ENCODE measurements at regions not wholly inside any gene's neighbourhood (a gene's known extent, or its start where the extent isn't known, plus 50 kb on each side); places are given as distances from the start of the nearest gene placed in this dataset.
"Not testable (repeated sequence)": the region's sequence is repeated elsewhere in the genome, so short reads cannot be mapped to it uniquely, and the experiment has no call there.

- no peaks in the 10 kb centered on the region for H3K36me3 ChIP-seq (ENCODE audit: control insufficient read depth, insufficient read depth, low read length)
- DNase-seq (ENCODE audit: low read depth) (no peak), FAIRE-seq (no peak)
- TF ChIP-seq, protein P1, sequence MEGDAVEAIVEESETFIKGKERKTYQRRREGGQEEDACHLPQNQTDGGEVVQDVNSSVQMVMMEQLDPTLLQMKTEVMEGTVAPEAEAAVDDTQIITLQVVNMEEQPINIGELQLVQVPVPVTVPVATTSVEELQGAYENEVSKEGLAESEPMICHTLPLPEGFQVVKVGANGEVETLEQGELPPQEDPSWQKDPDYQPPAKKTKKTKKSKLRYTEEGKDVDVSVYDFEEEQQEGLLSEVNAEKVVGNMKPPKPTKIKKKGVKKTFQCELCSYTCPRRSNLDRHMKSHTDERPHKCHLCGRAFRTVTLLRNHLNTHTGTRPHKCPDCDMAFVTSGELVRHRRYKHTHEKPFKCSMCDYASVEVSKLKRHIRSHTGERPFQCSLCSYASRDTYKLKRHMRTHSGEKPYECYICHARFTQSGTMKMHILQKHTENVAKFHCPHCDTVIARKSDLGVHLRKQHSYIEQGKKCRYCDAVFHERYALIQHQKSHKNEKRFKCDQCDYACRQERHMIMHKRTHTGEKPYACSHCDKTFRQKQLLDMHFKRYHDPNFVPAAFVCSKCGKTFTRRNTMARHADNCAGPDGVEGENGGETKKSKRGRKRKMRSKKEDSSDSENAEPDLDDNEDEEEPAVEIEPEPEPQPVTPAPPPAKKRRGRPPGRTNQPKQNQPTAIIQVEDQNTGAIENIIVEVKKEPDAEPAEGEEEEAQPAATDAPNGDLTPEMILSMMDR (IDR thresholded peaks at IDR 0.05; ENCODE audit: insufficient read depth, low read length, severe bottlenecking), result no peak
- no peaks in the 10 kb centered on the region for H3K27me3 ChIP-seq (ENCODE audit: control insufficient read depth, insufficient read depth, low read length)
- H3K4me3 ChIP-seq (ENCODE audit: low read depth, low read length), result no peak overlapping the region
Measured at GRCh38 chr2:101578671-101579070, 103.8 kb upstream of the RFX8 start.

DNA sequence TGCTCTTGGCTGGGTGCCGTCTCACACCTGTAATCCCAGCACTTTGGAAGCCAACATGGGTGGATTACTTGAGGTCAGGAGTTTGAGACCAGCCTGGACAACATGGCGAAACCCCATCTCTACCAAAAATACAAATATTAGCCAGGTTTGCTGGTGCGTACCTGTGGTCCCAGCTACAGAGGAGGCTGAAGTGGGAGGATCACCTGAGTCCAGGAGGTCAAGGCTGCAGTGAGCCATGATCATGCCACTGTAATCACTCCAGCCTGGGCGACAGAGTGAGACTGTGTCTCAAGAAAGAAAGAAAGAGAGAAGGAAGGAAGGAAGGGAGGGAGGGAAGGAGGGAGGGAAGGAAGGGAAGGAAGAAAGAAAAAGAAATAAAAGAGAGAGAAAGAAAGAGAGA lies 103.2 kb upstream of the RFX8 start:
- H3K27me3 ChIP-seq (ENCODE audit: control insufficient read depth, insufficient read depth, low read length); H3K36me3 ChIP-seq (ENCODE audit: control insufficient read depth, insufficient read depth, low read length); DNase-seq (ENCODE audit: low read depth); H3K4me3 ChIP-seq (ENCODE audit: low read depth, low read length); FAIRE-seq: not testable (repeated sequence)

- Histone ChIP-seq H3K36me3 (ENCODE audit: control insufficient read depth, insufficient read depth, low read length) (no peaks in the 10 kb centered on the region), H3K27me3 (ENCODE audit: control insufficient read depth, insufficient read depth, low read length) (no peaks in the 10 kb centered on the region), H3K4me3 (ENCODE audit: low read depth, low read length) (no peak overlapping the region)
- FAIRE-seq (no peak), DNase-seq (ENCODE audit: low read depth) (no peak)
- TF ChIP-seq, protein P1 (IDR thresholded peaks at IDR 0.05; ENCODE audit: insufficient read depth, low read length, severe bottlenecking), result no peak
Measured at GRCh38 chr2:101577173-101577572, 102.3 kb upstream of the RFX8 start.

GRCh38 chr2:101574622-101575021 lies 99.7 kb upstream of the RFX8 start:
- Histone ChIP-seq H3K36me3 (ENCODE audit: control insufficient read depth, insufficient read depth, low read length) (no peaks in the 10 kb centered on the region), H3K4me3 (ENCODE audit: low read depth, low read length) (no peak overlapping the region), H3K27me3 (ENCODE audit: control insufficient read depth, insufficient read depth, low read length) (no peaks in the 10 kb centered on the region)
- TF ChIP-seq, protein P1 (IDR thresholded peaks at IDR 0.05; ENCODE audit: insufficient read depth, low read length, severe bottlenecking), result no peak
- DNase-seq (ENCODE audit: low read depth) (peak; percentile 20), FAIRE-seq (no peak)

GRCh38 chr2:101571951-101572350 lies 97.0 kb upstream of the RFX8 start:
- no peak overlapping the region for H3K4me3 ChIP-seq (ENCODE audit: low read depth, low read length)
- DNase-seq (ENCODE audit: low read depth), result peak; percentile 79

DNA sequence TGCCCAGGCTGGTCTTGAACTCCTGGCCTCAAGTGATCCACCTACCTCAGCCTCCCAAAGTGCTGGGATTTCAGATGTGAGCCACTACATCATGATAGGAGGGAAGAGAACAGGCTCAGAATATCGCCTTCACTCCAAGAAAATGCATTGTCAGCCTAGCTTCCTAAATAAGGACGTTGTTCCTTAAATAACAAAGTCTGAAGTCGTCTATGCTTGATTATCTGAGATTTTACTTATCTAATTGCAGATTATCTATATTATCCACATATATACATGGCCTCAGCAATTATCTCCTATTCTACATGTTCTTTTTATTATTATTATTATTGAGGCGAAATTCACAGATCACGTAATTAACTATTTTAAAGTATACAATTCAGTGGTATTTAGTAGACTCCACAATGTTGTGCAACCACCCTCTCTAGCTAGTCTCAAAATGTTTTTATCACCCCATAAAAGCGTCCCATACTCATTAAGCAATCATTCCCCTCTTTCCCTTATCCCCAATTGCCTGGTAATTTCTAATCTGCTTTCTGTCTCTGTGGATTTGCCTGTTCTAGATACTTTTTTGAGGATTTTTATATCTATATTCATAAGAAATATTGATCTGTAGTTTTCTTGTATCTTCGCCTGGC lies 95.1 kb upstream of the RFX8 start:
- FAIRE-seq (no peak), DNase-seq (ENCODE audit: low read depth) (no peak)
- TF ChIP-seq, protein P1 (IDR thresholded peaks at IDR 0.05; ENCODE audit: insufficient read depth, low read length, severe bottlenecking), result no peak
- no peaks in the 10 kb centered on the region for H3K36me3 ChIP-seq (ENCODE audit: control insufficient read depth, insufficient read depth, low read length)
- H3K27me3 ChIP-seq (ENCODE audit: control insufficient read depth, insufficient read depth, low read length), result no peaks in the 10 kb centered on the region
- no peak overlapping the region for H3K4me3 ChIP-seq (ENCODE audit: low read depth, low read length)

More at GRCh38 chr2:101571951-101572350, 97.0 kb upstream of the RFX8 start:
- no peak for FAIRE-seq
- Histone ChIP-seq H3K27me3 (ENCODE audit: control insufficient read depth, insufficient read depth, low read length) (no peaks in the 10 kb centered on the region), H3K36me3 (ENCODE audit: control insufficient read depth, insufficient read depth, low read length) (no peaks in the 10 kb centered on the region)
- TF ChIP-seq, protein P1 (IDR thresholded peaks at IDR 0.05; ENCODE audit: insufficient read depth, low read length, severe bottlenecking), result no peak
